ENCODE measurements at regions not wholly inside any gene's neighbourhood (a gene's known extent, or its start where the extent isn't known, plus 50 kb on each side); places are given as distances from the start of the nearest gene placed in this dataset.

- H3K27ac ChIP-seq = no peak overlapping the region
- no peak overlapping the region for H3K4me3 ChIP-seq (ENCODE audit: low read depth, low read length)
- TF ChIP-seq CTCF (IDR thresholded peaks at IDR 0.05; ENCODE audit: low read depth, low read length, missing control alignments) = no peak
- no peak for DNase-seq
- in situ Hi-C loops (cut with HindIII; ENCODE audit: low pct_ligation_motif_present, low sequenced_read_pairs) = no loop called here
- no peaks in the 10 kb centered on the region for H3K27me3 ChIP-seq (replicated peaks)
- no peaks in the 10 kb centered on the region for H3K36me3 ChIP-seq (replicated peaks)
Observed at GRCh38 chr5:106134549-106134948, 1536.2 kb downstream of the EFNA5 start.

- no peak overlapping the region for H3K4me3 ChIP-seq (ENCODE audit: low read depth, low read length)
- H3K36me3 ChIP-seq (replicated peaks) = no peaks in the 10 kb centered on the region
- no peak for TF ChIP-seq CTCF (IDR thresholded peaks at IDR 0.05; ENCODE audit: low read depth, low read length, missing control alignments)
- no peaks in the 10 kb centered on the region for H3K27me3 ChIP-seq (replicated peaks)
- H3K27ac ChIP-seq = no peak overlapping the region
- no peak for DNase-seq
- in situ Hi-C loops (cut with HindIII; ENCODE audit: low pct_ligation_motif_present, low sequenced_read_pairs) = no loop called here
Observed at GRCh38 chr5:106127985-106128384, 1542.8 kb downstream of the EFNA5 start.

- no peaks in the 10 kb centered on the region for H3K27me3 ChIP-seq (replicated peaks)
- no peak for TF ChIP-seq CTCF (IDR thresholded peaks at IDR 0.05; ENCODE audit: low read depth, low read length, missing control alignments)
- H3K27ac ChIP-seq = no peak overlapping the region
- H3K36me3 ChIP-seq (replicated peaks) = no peaks in the 10 kb centered on the region
- no peak overlapping the region for H3K4me3 ChIP-seq (ENCODE audit: low read depth, low read length)
- in situ Hi-C loops (cut with HindIII; ENCODE audit: low pct_ligation_motif_present, low sequenced_read_pairs) = no loop called here
- DNase-seq = no peak
Observed at GRCh38 chr5:106127341-106127781, 1543.4 kb downstream of the EFNA5 start.

- in situ Hi-C loops (cut with HindIII; ENCODE audit: low pct_ligation_motif_present, low sequenced_read_pairs) = no loop called here
- peak; percentile 81 for TF ChIP-seq CTCF (IDR thresholded peaks at IDR 0.05; ENCODE audit: low read depth, low read length, missing control alignments)
- H3K27me3 ChIP-seq (replicated peaks) = no peaks in the 10 kb centered on the region
- H3K4me3 ChIP-seq (ENCODE audit: low read depth, low read length) = no peak overlapping the region
- DNase-seq = no peak
- no peak overlapping the region for H3K27ac ChIP-seq
- no peaks in the 10 kb centered on the region for H3K36me3 ChIP-seq (replicated peaks)
Observed at GRCh38 chr5:106121972-106122605, 1548.6 kb downstream of the EFNA5 start.

- Histone ChIP-seq H3K27ac (no peak overlapping the region), H3K27me3 (replicated peaks) (no peaks in the 10 kb centered on the region), H3K4me3 (ENCODE audit: low read depth, low read length) (no peak overlapping the region), H3K36me3 (replicated peaks) (no peaks in the 10 kb centered on the region)
- in situ Hi-C loops (cut with HindIII; ENCODE audit: low pct_ligation_motif_present, low sequenced_read_pairs) = no loop called here
- no peak for TF ChIP-seq CTCF (IDR thresholded peaks at IDR 0.05; ENCODE audit: low read depth, low read length, missing control alignments)
- DNase-seq = no peak
Observed at GRCh38 chr5:106116682-106117081, 1554.1 kb downstream of the EFNA5 start.

- no peak for TF ChIP-seq CTCF (IDR thresholded peaks at IDR 0.05; ENCODE audit: low read depth, low read length, missing control alignments)
- H3K27ac ChIP-seq = no peak overlapping the region
- no peak for DNase-seq
- no peak overlapping the region for H3K4me3 ChIP-seq (ENCODE audit: low read depth, low read length)
- in situ Hi-C loops (cut with HindIII; ENCODE audit: low pct_ligation_motif_present, low sequenced_read_pairs) = no loop called here
- H3K27me3 ChIP-seq (replicated peaks) = no peaks in the 10 kb centered on the region
- H3K36me3 ChIP-seq (replicated peaks) = no peaks in the 10 kb centered on the region
Observed at GRCh38 chr5:106113922-106114321, 1556.8 kb downstream of the EFNA5 start.
